Stimulated activated CD8-positive, alpha-beta memory T cell treated with anti-CD3 and anti-CD28 coated beads, Interleukin-15, amount 100 ng/mL, for 24 hours (primary cell): ENCODE measurements at regions not wholly inside any gene's neighbourhood (a gene's known extent, or its start where the extent isn't known, plus 50 kb on each side); places are given as distances from the start of the nearest gene placed in this dataset.

Experiments used
- DNase-seq: peaks from one replicate; pipeline ENCODE4 v3.0.0-alpha.2; 2020; ENCODE audit warnings: low read depth

DNA sequence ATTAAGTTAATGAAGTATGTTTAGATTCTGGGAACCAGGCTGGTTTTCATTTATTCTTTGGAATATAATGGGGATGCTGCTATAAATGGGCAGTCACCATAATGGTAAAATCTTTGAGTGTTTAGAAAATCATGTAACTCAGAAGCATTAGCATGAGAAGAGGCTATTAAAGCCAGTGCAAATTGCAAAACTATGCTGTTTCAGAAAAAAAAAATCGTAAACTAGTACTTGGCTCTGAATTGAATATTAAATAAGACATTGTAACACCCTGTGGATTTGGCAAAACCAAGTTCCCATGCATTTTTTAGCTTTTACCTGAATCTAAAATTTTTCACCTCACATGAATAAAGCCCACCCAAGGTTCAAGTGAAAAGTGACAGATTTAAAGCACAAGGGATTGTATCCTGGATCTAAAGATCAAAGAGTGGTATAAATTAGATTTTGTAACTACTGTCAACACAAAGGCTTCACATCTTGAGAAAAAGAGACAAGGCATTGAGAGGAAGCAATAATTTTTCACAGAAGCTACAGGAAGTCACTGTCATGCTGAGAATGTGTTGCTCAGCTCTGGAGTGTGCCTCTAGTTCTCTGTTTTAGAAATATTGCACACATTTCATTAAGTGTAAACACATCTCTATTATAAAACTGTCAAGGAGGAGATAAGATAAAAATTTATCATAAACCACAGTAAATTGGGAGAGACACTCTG lies 142.2 kb downstream of the ABCA8 start:
- DNase-seq = no peak

DNA sequence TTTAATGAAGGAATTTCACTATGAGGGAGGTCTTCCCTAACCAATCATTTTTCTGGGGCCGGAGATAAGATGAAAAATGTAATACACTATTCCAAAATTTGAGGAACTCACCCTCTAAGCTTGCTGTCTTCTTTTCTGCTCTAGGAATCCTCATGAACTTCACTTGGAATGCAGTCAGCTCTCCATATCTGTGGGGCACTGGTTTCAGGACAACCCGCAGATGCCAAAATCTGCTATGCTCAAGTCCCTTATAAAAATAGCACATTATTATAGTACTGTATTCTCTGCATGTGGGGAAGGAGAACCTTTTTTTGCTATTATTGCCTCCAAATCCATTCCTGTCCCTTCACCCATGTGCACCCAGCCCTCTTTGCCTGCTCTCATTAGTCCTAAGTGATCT lies 146.0 kb downstream of the ABCA8 start:
- DNase-seq = no peak

DNA sequence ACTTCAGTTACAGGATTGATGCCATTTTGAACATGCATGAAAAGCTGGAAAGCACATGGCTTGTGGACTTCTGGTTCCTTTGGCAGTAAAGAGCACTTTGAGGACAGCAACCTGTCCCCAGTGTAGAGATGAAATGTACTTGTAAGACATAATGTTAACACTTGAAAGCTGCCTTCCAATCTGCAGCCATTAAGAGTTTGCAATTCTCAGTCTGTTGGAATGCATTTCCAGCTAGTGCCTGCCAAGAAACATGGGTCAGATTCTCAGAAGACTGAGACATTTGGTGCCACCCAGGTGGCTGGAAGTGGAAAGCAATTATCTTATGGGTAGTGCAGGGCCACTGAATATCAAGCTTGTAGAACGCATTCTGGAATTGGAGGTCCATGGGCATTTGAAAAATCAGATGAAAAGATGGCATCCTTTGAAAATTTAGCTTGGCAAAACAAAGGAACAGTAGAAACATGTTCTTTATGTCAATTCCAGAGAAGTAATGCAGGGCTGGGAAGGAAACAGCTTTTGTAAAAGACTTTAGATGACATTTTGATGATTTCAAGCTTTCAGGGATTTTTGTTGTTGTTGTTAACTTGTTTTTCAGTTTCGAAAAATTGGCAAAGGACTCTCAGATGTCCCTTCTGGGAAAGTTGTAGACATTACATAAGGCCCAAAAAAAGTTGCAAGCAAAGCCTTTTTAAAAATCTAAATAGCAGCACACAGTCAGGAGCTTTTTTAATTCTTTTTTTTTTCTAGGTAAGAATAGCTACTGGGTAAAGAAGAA lies 147.0 kb downstream of the ABCA8 start:
- no peak for DNase-seq

DNA sequence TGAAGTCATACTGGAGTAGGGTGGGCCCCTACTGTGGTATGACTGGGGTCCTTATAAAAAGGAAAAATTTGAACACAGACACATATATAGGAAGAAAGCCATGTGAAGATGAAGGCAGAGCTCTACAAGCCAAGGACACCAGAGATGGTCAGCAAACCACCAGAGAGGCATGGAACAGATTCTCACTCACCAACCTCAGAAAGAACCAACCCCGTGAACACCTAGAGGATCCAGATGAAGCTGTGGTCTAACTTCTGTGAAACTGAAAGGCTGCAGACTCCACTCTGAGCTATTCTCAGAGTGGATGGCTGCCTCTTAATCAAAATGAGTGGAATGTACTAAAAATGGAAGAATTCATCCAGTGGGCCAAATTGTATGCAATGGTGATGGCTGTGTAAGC lies 149.6 kb downstream of the ABCA8 start:
- no peak for DNase-seq

DNA sequence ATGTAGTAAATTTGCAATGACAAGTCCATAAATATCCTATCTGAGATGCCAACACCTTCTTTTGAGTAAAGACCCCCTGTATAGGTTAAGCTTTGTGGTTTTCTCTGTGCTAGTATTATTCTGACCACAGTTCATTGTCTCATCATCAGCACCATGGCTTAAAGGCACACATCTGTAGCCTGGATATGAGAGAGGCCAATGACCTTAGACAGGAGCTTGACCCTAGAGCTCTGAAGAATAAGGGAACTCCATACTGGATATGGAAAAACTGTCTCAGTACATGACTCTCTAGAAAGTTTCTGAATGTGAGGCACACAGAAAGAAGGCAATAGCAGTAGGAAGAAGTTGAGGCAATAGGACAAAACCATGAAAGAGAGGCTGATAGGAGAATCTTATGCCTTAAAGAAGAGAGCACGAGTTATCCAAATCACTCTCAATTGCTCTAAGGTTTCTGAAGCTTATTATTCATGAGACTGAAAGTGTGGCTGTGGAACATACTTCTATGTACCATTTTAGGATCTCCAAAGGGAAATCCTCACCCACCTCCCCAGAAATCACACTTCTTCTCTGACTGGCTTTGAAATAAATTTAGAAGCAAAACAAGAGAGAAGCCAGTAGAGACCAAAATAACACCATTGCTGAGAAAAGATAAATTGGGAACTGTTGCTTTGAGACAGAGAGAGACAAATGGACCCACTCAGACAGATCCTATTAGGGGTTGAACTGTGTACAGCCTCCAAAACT lies 150.2 kb downstream of the ABCA8 start:
- no peak for DNase-seq

DNA sequence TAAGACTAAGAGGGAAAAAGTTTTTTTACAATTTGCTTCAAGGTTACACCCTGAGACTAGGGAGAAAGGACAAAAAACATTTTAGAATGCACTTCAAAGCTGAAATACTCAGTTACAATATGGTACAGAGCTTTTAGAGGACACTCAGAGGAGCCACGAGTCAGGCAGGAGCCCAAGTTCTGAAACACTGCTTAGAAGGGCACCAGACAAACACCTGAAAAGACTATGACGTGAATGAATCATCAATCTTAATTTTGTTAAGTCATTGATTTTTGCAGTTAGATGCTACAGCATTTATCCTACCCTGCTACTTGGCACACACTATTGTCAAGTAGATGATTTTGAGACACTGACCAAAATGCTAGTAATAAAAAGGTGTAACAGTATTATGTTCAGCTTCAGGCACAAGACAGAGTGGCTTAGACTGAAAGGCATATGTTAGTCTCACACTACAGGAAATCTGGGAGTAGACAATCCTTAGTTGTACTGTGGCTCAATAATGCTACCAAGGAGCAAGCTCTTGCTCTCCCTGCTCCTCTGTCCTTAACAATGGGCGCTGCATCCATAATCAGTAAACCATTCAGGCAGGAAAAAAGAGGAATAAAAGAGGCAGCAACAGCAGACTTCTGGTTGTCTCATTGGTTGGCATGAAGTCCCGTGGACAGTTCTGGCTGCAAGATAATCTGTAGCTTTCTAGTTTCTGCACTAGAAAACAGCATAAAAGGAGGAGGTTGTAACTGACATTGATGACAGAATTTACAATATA lies 151.8 kb downstream of the ABCA8 start:
- no peak for DNase-seq

DNA sequence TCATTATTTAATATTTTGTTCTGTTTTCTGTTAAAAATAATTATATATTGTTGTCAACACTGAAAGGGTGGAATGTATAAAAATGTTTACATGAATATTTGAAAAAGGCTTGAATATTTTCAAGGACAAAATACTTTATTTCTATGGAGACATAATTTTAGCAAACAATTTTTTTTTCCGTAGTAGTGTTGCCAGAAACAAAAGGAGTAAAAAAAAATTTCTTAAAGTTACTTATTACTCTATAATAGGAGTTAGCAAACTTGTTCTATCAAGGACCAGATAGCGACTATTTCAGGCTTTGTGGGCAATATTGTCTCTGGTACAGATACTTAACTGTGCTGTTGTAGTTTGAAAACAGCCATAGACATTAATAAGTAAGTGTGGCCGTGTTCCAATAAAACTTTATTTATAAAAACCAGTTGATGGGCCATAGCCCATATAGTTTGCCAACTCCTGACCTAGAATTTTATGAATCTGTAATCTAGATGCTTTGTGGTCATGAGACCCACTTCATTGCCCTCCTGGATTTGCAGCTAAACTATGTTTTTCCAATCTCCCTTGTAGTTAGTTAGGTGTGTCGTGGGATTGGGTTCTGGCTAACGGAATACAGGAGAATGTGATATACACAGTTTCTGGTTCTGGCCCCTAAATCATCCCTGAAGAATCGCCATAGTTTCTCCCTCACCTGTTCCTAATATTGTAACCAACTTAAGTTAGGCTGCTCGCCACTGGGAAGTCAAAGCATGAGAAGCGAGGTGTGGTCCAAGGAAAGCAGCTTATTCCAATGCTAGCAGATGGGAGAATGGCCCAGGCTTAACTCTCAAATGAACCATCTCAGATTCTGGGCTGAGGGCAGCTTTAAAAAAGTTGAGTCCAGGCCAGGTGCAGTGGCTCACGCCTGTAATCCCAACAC lies 153.6 kb downstream of the ABCA8 start:
- no peak for DNase-seq

DNA sequence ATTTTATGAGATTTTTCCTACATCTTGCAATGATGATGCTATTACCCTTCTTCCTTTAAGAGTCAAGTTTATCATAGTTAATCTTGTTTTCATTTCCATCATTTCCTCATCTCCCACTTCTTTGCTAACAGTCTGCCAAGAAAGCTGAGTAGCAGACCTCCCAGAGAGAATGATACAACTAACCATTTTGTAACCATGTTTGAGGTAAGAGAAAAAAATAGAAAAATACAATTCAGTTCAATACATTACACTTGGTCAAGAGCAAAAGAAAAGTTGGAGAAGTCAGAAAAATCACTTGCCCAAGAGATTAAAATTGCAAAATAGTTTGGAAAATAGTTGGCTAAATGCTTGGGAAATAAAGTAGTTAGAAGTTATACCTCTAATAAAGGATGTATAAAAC lies 154.4 kb downstream of the ABCA8 start:
- no peak for DNase-seq

DNA sequence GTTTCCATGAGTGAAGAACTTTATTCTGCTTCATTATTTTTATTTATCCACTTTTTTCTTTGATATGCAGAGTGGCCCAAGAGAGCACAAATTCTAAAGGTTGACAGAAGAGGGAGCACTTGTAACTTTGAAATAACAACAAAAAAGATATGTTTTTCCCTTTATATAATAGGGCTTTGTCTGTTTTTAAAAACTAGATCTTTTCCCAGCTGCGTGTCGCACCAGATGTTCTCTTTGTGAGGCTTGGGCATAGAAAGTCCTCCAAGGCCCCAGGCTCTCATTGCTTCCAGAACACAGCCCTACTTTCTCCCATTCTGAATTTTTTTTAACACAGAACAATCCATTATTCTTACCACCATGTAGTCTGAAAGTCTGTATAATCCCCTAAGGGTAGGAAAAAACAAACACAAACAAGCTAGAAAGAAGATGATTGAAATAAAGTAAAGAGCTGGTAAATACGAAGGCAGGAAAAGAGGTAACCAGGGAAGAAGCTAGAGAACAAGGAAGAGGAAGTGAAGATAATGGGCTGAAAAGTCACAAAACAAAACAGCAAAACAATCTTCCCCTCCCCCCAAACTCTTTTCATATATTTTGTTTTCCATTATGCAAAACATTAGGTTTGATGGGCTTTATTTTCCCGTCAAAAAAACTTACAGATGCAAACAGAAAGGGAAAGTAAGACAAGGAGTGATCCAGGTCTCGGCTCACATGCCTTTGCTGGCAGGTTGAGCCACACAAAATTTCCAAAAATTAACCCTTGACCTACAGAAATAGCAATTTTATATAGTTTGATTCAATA lies 160.4 kb downstream of the ABCA8 start:
- no peak for DNase-seq

DNA sequence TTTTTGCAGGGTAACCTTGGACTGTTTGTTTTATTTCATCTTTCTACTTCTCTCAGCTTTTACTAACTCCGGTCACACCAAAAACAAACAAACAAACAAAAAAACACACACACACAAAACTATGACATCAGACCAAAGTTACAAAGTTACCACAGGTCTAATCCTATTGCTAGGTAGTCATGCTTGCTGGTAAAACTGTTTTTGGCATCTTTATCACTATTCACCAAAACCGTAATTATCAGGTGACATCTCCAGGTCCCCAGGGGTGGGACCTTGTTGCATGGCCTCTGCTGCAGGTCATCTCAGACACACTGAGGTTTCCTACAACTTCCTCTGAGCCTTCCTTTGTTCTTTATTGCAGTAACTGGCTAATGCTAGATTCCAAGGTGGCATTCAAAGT lies 162.3 kb downstream of the ABCA8 start:
- no peak for DNase-seq

DNA sequence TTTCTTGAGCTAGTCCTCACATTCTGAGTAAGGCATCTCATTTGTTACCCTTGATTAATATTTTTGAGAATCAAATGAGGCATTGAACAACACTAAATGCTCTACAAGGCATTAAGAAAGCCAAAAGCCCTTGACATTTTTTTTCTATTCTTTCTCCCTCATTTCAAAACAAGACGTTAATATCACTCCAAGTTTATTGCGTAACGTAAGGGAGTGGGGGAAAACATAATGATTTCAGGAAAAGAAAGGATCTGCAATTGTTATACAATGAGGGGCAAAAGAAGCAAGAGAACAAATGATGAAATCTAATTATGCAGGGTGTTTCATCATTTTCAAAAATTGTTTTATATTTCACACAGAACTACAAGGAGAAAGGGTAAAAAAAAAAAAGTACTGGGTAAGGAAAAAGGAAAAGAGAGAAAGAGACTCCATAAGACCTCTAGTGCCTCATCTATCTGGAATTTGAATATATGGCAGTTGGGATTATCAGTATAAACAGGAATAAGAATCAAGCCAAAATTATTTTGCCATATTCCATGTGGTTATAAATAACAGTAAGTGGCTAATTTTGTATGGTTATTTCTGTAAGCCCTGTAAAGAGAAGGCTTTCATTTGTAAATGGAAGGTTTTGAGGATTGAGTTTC lies 163.0 kb downstream of the ABCA8 start:
- no peak for DNase-seq

DNA sequence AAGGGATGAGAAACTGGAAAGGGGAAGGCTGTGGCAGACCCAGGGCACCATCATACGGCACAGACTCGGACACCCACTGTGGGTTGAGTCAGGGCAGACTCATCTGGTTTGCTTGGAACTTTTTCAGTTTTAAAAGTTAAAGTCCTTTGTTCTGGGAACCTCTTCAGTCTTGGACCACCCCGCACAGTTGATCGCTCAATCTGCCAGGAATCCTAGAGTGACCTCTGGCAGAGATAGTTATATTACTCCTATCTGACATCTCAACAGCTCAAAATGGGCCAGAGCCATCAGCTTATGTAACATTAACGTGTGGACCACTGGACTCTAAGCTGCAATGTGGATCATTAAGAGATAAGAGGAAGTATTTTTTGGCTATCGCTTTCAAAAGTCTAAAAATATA lies 164.3 kb downstream of the ABCA8 start:
- no peak for DNase-seq

DNA sequence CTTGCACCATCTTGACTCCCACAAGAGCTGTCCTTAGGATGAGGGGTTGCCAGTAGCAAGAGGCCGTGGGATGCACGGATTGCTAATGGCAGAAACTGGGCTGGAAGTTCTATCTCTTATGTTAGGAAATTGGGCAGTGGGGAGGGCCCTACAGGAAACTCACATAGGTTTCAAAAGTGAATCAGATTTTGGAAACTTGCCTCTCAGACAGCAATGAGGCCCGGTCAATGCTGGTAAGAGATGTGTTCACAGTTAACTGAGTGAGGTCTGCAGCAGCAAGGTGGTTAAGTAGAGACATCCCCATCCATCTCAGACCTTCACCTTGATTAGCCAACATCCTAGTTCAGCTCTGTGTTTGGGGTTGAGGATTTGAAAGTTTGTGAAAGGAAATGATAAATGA lies 164.7 kb downstream of the ABCA8 start:
- DNase-seq = no peak

DNA sequence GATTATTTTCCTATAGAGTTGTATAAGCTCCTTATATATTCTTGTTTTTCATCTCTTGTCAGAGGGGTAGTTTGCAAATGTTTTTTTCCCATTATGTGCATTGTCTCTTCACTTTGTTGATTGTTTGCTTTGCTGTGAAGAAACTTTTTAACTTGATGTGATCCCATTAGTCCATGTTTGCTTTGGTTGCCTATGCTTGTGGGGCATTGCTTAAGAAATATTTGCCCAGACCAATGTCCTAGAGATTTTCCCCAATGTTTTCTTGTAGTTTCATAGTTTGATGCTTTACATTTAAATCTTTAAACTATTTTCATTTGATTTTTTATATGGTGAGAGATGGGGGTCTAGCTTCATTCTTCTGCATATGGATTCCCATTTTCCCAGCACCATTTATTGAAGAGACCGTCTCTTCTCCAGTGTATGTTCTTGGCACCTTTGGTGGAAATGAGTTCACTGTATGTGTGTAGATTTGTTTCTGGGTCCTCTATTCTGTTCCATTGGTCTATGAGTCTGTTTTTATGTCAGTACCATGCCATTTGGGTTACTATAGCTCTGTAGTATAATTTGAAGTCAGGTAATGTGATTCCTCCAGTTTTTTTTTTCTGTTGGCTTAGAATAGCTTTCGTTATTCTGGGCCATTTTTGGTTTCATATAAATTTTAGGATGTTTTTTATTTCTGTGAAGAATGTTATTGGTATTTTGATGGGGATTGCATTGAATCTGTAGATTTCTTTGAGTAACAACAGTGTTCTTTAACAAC lies 165.8 kb downstream of the ABCA8 start:
- no peak for DNase-seq

DNA sequence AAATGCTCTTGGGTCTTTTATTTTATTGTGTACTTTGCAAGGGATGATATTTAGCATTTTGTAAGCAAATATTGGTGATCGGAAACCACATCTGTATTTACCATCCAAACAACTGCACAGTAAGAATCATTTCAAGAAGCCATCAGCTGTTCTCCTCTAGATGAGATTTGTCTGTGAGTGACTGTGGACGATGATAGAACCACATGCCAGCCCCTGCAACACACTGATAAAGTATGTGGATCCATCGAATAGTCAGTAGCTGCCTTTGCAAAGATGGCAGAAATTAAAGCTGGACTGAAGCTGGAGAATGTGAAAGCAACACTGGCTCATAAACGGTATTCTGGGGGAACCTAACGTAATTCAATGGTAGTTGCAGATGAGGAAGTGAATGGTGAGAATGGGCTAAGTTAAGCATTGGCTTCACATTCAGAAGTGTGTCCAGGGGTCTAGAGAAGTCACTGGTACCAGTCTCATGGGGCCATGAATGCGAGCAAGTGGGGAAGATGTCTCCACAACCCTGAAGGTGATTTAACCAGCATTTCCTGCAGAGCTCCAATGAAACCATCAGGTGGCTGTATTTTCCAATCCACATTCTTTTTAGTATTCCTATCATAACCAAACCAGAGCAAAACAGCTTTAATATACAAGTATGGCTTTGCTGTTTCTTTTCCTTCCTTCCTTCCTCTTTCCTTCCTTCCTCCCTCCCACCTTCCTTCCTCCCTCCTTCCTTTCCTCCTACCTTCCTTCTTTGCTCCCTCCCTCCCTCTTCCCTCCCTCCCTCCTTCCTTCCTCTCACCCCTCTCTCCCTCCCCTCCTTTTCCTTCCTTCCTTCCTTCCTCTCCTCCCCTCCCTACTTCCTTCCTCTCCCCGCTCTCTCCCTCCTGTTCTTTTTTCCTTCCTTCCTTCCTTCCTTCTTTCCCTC lies 169.4 kb downstream of the ABCA8 start:
- no peak for DNase-seq

DNA sequence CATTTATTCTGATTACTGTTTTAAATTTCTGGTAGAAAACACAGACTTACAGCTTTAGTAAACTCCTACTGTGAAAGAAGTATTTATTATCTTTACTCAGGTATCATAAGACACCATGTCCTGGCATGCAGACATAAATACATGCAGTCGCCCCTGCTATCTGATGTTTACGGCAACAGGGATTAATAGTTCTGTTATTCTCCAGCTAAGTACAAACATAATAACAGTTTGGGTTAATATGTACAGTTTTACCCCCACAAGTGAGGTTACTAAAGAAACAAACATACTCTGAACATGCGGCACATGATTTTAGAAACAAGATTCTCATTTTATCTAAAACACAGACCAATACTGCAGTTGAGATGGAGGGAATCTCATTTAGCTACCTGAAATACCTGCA lies 170.8 kb downstream of the ABCA8 start:
- no peak for DNase-seq

DNA sequence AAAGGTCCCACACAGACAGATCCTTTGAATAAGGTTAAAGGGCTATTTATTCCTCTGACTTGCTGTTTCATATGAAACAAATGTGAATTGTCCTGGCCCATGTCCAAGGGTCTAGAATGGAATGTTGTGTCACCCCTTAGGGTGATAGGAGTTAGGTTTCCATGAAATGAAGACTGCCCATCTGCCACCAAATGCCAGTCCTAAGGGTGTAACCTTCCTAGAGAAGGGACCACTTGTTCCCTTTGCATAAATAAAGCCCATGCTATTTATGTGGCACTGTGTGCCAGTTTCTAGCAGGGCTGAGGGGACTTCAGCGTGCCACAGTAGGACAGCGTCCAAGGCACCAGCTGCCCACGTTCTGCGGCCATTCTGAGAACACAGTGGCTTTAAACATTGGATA lies 171.3 kb downstream of the ABCA8 start:
- no peak for DNase-seq

DNA sequence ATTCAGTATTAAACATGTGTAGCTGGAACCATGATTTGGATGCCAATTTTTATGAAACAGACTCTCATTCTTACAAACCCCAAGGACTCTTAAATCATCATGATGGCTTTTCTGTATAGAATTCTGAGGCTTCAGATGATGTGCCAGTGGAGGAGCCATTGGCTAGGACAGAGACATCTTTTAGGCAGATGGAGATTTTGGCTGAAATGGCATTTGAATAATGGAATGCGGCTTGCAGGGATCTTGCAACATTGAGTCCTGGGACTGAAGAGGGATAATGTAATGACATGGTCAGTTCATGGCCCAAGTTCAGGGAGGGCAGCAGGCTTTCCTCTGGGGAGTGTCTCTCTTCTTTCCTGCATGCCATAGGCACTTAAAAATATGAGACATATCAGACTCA lies 172.4 kb downstream of the ABCA8 start:
- no peak for DNase-seq
